ENCODE measurements at regions not wholly inside any gene's neighbourhood (a gene's known extent, or its start where the extent isn't known, plus 50 kb on each side); places are given as distances from the start of the nearest gene placed in this dataset.

GRCh38 chr16:79267146-79267545 is 333.4 kb downstream of the MAF start:
- H3K27me3 Mint-ChIP-seq (ENCODE audit: low read depth) = peaks cover 19% of the 10 kb centered on the region
- H3K4me1 Mint-ChIP-seq = peaks cover 10% of the 10 kb centered on the region
- no peak for TF ChIP-seq CTCF (conservative IDR thresholded peaks at IDR 0.05)
- no peaks in the 10 kb centered on the region for H3K9me3 Mint-ChIP-seq
- DNase-seq (ENCODE audit: low read depth, low spot score) = no peak
- H3K27ac Mint-ChIP-seq (ENCODE audit: unreplicated experiment) = no peak overlapping the region
- H3K4me3 Mint-ChIP-seq = no peak overlapping the region
- H3K36me3 Mint-ChIP-seq (ENCODE audit: low read depth) = no peaks in the 10 kb centered on the region

DNA sequence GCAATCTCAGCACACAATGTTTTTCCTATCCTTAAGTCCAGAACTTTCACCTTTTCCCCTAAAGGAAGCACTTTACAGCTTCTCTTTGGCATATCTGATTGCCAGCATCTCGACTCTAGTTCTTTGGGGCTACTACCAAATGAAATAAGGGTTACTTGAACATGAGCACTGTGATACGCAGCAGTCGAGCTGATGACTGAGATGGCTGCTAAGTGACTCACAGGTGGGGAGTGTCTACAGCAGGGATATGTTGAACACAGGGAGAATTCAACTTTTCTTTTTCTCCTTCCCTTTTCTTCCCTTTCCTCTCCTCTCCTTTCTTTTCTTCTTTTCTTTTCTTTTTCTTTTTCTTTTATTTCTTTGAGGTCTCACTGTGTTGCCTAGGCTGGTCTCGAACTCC is 334.8 kb downstream of the MAF start:
- no peaks in the 10 kb centered on the region for H3K9me3 Mint-ChIP-seq
- no peak overlapping the region for H3K4me3 Mint-ChIP-seq
- no peak for TF ChIP-seq CTCF (conservative IDR thresholded peaks at IDR 0.05)
- DNase-seq (ENCODE audit: low read depth, low spot score) = no peak
- H3K36me3 Mint-ChIP-seq (ENCODE audit: low read depth) = no peaks in the 10 kb centered on the region
- no peak overlapping the region for H3K27ac Mint-ChIP-seq (ENCODE audit: unreplicated experiment)
- H3K4me1 Mint-ChIP-seq = peaks cover 10% of the 10 kb centered on the region
- H3K27me3 Mint-ChIP-seq (ENCODE audit: low read depth) = peaks cover 19% of the 10 kb centered on the region

DNA sequence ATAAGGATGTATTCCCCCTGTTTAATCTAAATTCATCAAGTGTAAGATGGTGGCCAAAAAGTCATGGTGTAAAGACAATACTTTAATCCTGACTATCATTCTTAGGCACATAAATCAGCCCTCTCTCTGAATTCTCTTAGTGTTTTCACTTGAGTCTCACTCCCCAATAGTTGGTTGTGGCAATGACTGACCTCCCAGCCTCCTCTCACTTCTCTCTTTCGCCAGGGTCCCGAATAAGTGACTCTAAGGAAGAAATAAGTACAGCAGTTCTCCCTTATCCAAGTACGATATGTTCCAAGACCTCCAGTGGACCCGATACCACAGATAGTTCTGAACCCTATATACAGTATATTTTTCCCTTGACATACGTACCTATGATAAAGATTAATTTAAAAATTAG is 335.3 kb downstream of the MAF start:
- peaks cover 16% of the 10 kb centered on the region for H3K27me3 Mint-ChIP-seq (ENCODE audit: low read depth)
- no peak for TF ChIP-seq CTCF (conservative IDR thresholded peaks at IDR 0.05)
- no peaks in the 10 kb centered on the region for H3K36me3 Mint-ChIP-seq (ENCODE audit: low read depth)
- peaks cover 9% of the 10 kb centered on the region for H3K4me1 Mint-ChIP-seq
- no peak for DNase-seq (ENCODE audit: low read depth, low spot score)
- H3K27ac Mint-ChIP-seq (ENCODE audit: unreplicated experiment) = no peak overlapping the region
- no peak overlapping the region for H3K4me3 Mint-ChIP-seq
- no peaks in the 10 kb centered on the region for H3K9me3 Mint-ChIP-seq

DNA sequence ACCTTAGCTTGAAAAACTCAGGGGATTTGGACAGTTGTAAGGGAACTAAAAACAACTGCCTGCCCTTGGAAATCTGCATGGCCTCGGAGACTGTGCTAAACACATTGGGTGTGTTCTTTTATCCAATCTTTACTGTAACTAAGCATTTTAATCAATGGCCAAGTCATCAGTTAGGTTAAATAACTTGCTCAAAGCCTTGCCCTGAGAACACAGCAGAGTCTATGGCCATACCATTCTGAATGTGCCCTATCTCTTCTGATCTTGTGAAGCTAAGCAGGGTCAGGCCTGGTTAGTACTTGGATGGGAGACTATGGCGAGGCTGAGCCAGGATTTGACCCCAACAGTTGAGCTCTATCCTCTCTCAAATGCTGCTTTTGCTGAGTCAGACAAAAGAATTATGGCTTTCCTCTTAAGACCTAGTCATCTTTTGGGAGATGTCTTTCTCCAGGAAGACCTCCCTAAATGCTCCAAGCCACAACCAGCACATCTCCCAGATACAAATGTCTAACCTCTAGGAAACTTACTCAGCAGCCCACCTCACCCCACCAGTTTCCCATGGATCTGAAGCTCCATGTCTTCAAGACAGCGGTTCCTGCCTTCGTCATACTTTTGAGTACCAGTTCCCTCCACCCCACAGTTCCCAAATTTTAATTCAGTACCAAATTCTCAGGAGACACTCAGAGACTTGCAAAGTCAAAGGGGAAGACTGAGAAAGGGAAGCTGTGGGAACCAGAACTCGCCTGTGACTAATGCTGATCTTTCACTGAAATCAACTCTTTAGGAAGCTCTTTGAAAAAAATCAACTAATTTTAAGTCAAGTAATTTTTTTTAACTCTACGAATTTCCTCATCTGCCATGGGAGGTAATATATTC is 336.1 kb downstream of the MAF start:
- TF ChIP-seq CTCF (conservative IDR thresholded peaks at IDR 0.05) = no peak
- no peak overlapping the region for H3K4me3 Mint-ChIP-seq
- H3K27me3 Mint-ChIP-seq (ENCODE audit: low read depth) = peaks cover 17% of the 10 kb centered on the region

GRCh38 chr16:79263425-79263824 is 337.1 kb downstream of the MAF start:
- no peak for DNase-seq (ENCODE audit: low read depth, low spot score)
- Mint-ChIP-seq H3K27me3 (ENCODE audit: low read depth) (peaks cover 17% of the 10 kb centered on the region), H3K27ac (ENCODE audit: unreplicated experiment) (no peak overlapping the region), H3K9me3 (no peaks in the 10 kb centered on the region), H3K4me3 (no peak overlapping the region), H3K36me3 (ENCODE audit: low read depth) (no peaks in the 10 kb centered on the region), H3K4me1 (no peaks in the 10 kb centered on the region)
- no peak for TF ChIP-seq CTCF (conservative IDR thresholded peaks at IDR 0.05)

More for the DNA sequence above, 336.1 kb downstream of the MAF start:
- no peak for DNase-seq (ENCODE audit: low read depth, low spot score)
- H3K36me3 Mint-ChIP-seq (ENCODE audit: low read depth) = no peaks in the 10 kb centered on the region
- peaks cover 2% of the 10 kb centered on the region for H3K4me1 Mint-ChIP-seq
- peak overlapping the region; percentile 20 for H3K27ac Mint-ChIP-seq (ENCODE audit: unreplicated experiment)
- H3K9me3 Mint-ChIP-seq = no peaks in the 10 kb centered on the region
